Natural killer cell (primary cell): ENCODE measurements at regions not wholly inside any gene's neighbourhood (a gene's known extent, or its start where the extent isn't known, plus 50 kb on each side); places are given as distances from the start of the nearest gene placed in this dataset.
"Not testable (repeated sequence)": the region's sequence is repeated elsewhere in the genome, so short reads cannot be mapped to it uniquely, and the experiment has no call there.

Experiments
- ATAC-seq, 3 donors: fragments of 150-1000 bp in 2 of 3; fragments of 200-7000 bp in 1 of 3; cut with Tn5 transposase; 1 replicate in 1 of 3; 2 replicates in 2 of 3; pipeline ENCODE4 v1.10.0; 2021; ENCODE audit warnings: mild to moderate bottlenecking in 2 of 3, moderate library complexity in 2 of 3
- DNase-seq, 2 donors: peaks; one replicate each; pipeline versions ENCODE4 v3.0.0 to v3.0.0-alpha.2; 2013 to 2021; ENCODE audit warnings: mixed read lengths in 1 of 2
- H3K27ac ChIP-seq: one replicate; pipeline ENCODE4 v1.5.1; 2013; ENCODE audit warnings: mild to moderate bottlenecking, low read length
- H3K27me3 ChIP-seq: one replicate; pipeline ENCODE4 v1.6.1; 2013; ENCODE audit warnings: low read length; ENCODE audit not compliant: control insufficient read depth, insufficient read depth
- H3K36me3 ChIP-seq: one replicate; pipeline ENCODE4 v1.6.1; 2013; ENCODE audit warnings: low read length; ENCODE audit not compliant: control insufficient read depth, insufficient read depth
- H3K4me1 ChIP-seq: one replicate; pipeline ENCODE4 v1.6.1; 2013; ENCODE audit warnings: low read length; ENCODE audit not compliant: control insufficient read depth, insufficient read depth
- H3K4me3 ChIP-seq: one replicate; pipeline ENCODE4 v1.5.1; 2013; ENCODE audit warnings: low read length
- H3K9me3 ChIP-seq: one replicate; pipeline ENCODE4 v1.6.1; 2013; ENCODE audit warnings: low read length; ENCODE audit not compliant: control insufficient read depth, insufficient read depth
- H3K27ac Mint-ChIP-seq, 2 donors: one replicate each; pipeline ENCODE4 v1.8.0; 2022; ENCODE audit warnings: mild to moderate bottlenecking in 2 of 2, mixed read lengths in 2 of 2, moderate library complexity in 1 of 2
- H3K27me3 Mint-ChIP-seq, 2 donors: one replicate each; pipeline ENCODE4 v1.8.0; 2022; ENCODE audit warnings: low read depth in 2 of 2, mixed read lengths in 2 of 2
- H3K36me3 Mint-ChIP-seq: one replicate; pipeline ENCODE4 v1.8.0; 2022; ENCODE audit warnings: mixed read lengths
- H3K4me1 Mint-ChIP-seq, 2 donors: one replicate each; pipeline ENCODE4 v1.8.0; 2022; ENCODE audit warnings: mixed read lengths in 2 of 2
- H3K4me3 Mint-ChIP-seq: one replicate; pipeline ENCODE4 v1.8.0; 2022; ENCODE audit warnings: mild to moderate bottlenecking, moderate library complexity, mixed read lengths
- H3K9me3 Mint-ChIP-seq, 2 donors: one replicate each; pipeline ENCODE4 v1.8.0; 2022; ENCODE audit warnings: mixed read lengths in 2 of 2
- WGBS: methylation state at CpG from one replicate; pipeline ENCODE4 v1.1.7; 2013; ENCODE audit warnings: missing lambda C conversion rate; ENCODE audit not compliant: insufficient coverage; 5-methylcytosine and 5-hydroxymethylcytosine counted together
- intact Hi-C: fragments of 100-400 bp; cut with micrococcal nuclease; formaldehyde crosslinking; loops from one replicate; pipeline ENCODE4 v1.14.2; 2022
- TF ChIP-seq, protein P1 (sequence below): fragments of 200-600 bp; IDR thresholded peaks from one replicate; pipeline ENCODE4 v1.8.0; 2022; ENCODE audit warnings: antibody characterized with exemption

GRCh38 chr15:62868507-62868906 is 174.0 kb upstream of the TPM1 start:
- Histone ChIP-seq H3K36me3 (no peaks in the 10 kb centered on the region), H3K4me3 (no peak overlapping the region), H3K27me3 (no peaks in the 10 kb centered on the region), H3K9me3 (no peaks in the 10 kb centered on the region), H3K4me1 (no peaks in the 10 kb centered on the region), H3K27ac (no peak overlapping the region)
- TF ChIP-seq, protein P1, sequence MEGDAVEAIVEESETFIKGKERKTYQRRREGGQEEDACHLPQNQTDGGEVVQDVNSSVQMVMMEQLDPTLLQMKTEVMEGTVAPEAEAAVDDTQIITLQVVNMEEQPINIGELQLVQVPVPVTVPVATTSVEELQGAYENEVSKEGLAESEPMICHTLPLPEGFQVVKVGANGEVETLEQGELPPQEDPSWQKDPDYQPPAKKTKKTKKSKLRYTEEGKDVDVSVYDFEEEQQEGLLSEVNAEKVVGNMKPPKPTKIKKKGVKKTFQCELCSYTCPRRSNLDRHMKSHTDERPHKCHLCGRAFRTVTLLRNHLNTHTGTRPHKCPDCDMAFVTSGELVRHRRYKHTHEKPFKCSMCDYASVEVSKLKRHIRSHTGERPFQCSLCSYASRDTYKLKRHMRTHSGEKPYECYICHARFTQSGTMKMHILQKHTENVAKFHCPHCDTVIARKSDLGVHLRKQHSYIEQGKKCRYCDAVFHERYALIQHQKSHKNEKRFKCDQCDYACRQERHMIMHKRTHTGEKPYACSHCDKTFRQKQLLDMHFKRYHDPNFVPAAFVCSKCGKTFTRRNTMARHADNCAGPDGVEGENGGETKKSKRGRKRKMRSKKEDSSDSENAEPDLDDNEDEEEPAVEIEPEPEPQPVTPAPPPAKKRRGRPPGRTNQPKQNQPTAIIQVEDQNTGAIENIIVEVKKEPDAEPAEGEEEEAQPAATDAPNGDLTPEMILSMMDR: no peak
- ATAC-seq (no peak), DNase-seq (no peak)
- no peaks in the 10 kb centered on the region for H3K36me3 Mint-ChIP-seq
- H3K4me3 Mint-ChIP-seq: no peak overlapping the region
- no peaks in the 10 kb centered on the region for H3K9me3 Mint-ChIP-seq
- no peak overlapping the region for H3K27ac Mint-ChIP-seq
- WGBS: 95% methylated on average over 6 of the region's 6 CpGs
- intact Hi-C loops: no loop called here
- no peaks in the 10 kb centered on the region for H3K4me1 Mint-ChIP-seq
- H3K27me3 Mint-ChIP-seq: peaks cover 0 to 2% of the 10 kb centered on the region in 2 donors

DNA sequence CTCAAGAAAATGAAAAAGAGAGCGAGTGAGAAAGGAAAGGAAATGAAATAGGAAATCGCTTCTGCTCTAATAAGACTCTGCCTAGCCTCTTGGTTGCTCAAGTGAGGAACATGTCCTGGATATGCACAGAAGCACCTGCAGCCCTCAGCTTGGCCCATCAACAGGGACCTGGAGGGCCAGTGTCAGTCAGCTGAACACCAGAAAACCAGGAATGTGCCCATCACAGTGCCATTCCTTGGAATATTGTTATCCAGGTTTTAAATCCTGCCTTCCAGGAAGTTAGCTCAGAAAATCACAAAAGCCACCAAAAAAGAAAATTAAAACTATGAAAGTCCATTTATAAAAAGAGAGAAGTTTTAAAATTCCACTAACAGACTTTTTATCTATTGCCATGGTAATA is 173.4 kb upstream of the TPM1 start:
- no peak overlapping the region for H3K4me3 Mint-ChIP-seq
- 82% methylated on average over 2 of the region's 2 CpGs for WGBS
- H3K9me3 Mint-ChIP-seq: no peaks in the 10 kb centered on the region
- DNase-seq (no peak), ATAC-seq (no peak)
- peaks cover 0 to 8% of the 10 kb centered on the region in 2 donors for H3K27me3 Mint-ChIP-seq
- Histone ChIP-seq H3K36me3 (no peaks in the 10 kb centered on the region), H3K4me1 (no peaks in the 10 kb centered on the region), H3K9me3 (no peaks in the 10 kb centered on the region), H3K27me3 (no peaks in the 10 kb centered on the region), H3K27ac (no peak overlapping the region), H3K4me3 (no peak overlapping the region)
- TF ChIP-seq, protein P1: no peak
- intact Hi-C loops: no loop called here
- no peaks in the 10 kb centered on the region for H3K36me3 Mint-ChIP-seq
- no peaks in the 10 kb centered on the region for H3K4me1 Mint-ChIP-seq
- no peak overlapping the region for H3K27ac Mint-ChIP-seq

DNA sequence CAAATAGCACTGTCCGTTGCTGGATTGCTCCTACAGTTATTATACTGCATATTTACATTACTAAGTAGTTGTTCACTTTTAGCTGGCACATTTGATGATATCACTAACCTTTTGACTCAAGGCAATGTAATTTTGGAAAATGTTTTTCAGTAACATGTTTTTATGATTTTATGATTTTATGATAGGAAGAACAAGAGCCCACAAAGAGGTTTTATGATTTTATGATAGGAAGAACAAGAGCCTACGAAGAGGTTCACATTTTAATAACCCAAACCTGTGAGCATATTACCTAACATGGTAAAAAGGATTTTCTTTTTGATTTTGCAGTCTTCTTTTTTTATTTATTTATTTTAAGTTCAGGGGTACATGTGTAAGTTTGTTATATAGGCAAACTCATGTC is 172.3 kb upstream of the TPM1 start:
- Histone ChIP-seq H3K36me3 (no peaks in the 10 kb centered on the region), H3K9me3 (no peaks in the 10 kb centered on the region), H3K27me3 (no peaks in the 10 kb centered on the region), H3K4me1 (no peaks in the 10 kb centered on the region), H3K4me3 (no peak overlapping the region), H3K27ac (no peak overlapping the region)
- DNase-seq (no peak), ATAC-seq (no peak)
- no peaks in the 10 kb centered on the region for H3K9me3 Mint-ChIP-seq
- intact Hi-C loops: no loop called here
- TF ChIP-seq, protein P1: no peak
- H3K27me3 Mint-ChIP-seq: peaks cover 0 to 8% of the 10 kb centered on the region in 2 donors
- no peaks in the 10 kb centered on the region for H3K4me1 Mint-ChIP-seq
- H3K4me3 Mint-ChIP-seq: no peak overlapping the region
- no peaks in the 10 kb centered on the region for H3K36me3 Mint-ChIP-seq
- no peak overlapping the region for H3K27ac Mint-ChIP-seq
- no CpG with 5 or more reads among the region's 2 CpGs for WGBS

DNA sequence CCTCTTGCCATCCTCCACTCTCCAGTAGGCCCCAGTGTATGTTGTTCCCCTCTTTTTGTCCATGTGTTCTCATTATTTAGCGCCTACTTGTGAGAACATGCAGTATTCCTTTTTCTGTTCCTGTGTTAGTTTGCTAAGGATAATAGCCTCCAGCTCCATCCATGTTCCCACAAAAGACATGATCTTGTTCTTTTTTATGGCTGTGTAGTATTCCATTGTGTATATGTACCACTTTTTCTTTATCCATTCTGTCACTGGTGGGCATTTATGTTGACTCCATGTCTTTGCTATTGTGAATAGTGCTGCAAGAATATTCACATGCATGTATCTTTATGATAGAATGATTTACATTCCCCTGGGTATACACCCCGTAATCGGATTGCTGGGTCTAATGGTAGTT is 171.8 kb upstream of the TPM1 start:
- H3K9me3 ChIP-seq, H3K27ac ChIP-seq, H3K4me1 ChIP-seq, intact Hi-C loops, DNase-seq, H3K27ac Mint-ChIP-seq, H3K36me3 Mint-ChIP-seq, H3K9me3 Mint-ChIP-seq, ATAC-seq, H3K27me3 Mint-ChIP-seq, H3K4me3 Mint-ChIP-seq, H3K36me3 ChIP-seq, H3K4me3 ChIP-seq, H3K4me1 Mint-ChIP-seq, H3K27me3 ChIP-seq: not testable (repeated sequence)
- WGBS: no CpG with 5 or more reads among the region's 3 CpGs
